WTC11 (cell line): ENCODE measurements at regions not wholly inside any gene's neighbourhood (a gene's known extent, or its start where the extent isn't known, plus 50 kb on each side); places are given as distances from the start of the nearest gene placed in this dataset.

Experiments used
- ATAC-seq: fragments of 200-7000 bp; cut with Tn5 transposase; 2 replicates; pipeline ENCODE4 v1.10.0; 2021; ENCODE audit warnings: mild to moderate bottlenecking, moderate library complexity
- CTCF ChIA-PET: fragments of 300-600 bp; sonication (Branson Sonifier 250); formaldehyde crosslinking; loops from one replicate; lab custom pipeline; 2021; ENCODE audit warnings: antibody characterized with exemption; lab: Charles Lee
- POLR2A ChIA-PET: fragments of 350-600 bp; sonication (Branson Sonifier 250); formaldehyde crosslinking; loops from one replicate; lab custom pipeline; 2021; ENCODE audit warnings: antibody characterized with exemption; lab: Charles Lee
- DNase-seq: peaks from one replicate; pipeline ENCODE4 v3.0.0; 2021; ENCODE audit warnings: low spot score
- H3K27ac Mint-ChIP-seq: 2 replicates; pipeline ENCODE4 v1.8.0; 2021; ENCODE audit warnings: mixed read lengths
- H3K27me3 Mint-ChIP-seq: 2 replicates; pipeline ENCODE4 v1.8.0; 2021; ENCODE audit warnings: low read depth, mild to moderate bottlenecking, moderate library complexity, mixed read lengths
- H3K36me3 Mint-ChIP-seq: 2 replicates; pipeline ENCODE4 v1.8.0; 2021; ENCODE audit warnings: mixed read lengths
- H3K4me1 Mint-ChIP-seq: 2 replicates; pipeline ENCODE4 v1.8.0; 2022; ENCODE audit warnings: mixed read lengths
- H3K4me3 Mint-ChIP-seq: 2 replicates; pipeline ENCODE4 v1.8.0; 2021; ENCODE audit warnings: mild to moderate bottlenecking, moderate library complexity, mixed read lengths
- H3K9me3 Mint-ChIP-seq: 2 replicates; pipeline ENCODE4 v1.8.0; 2021; ENCODE audit warnings: mixed read lengths
- ATF1 ChIP-seq: sonication (generic); formaldehyde crosslinking; IDR thresholded peaks from 2 replicates; pipeline ENCODE4 v1.8.1; 2023; ENCODE audit warnings: mild to moderate bottlenecking, moderate library complexity, missing genetic modification reagents
- EMX1 ChIP-seq: fragments of 250-450 bp; sonication (Bioruptor Pico); IDR thresholded peaks from 2 replicates; pipeline ENCODE4 v1.8.0; 2021; ENCODE audit warnings: mild to moderate bottlenecking
- FOXP4 ChIP-seq: sonication (generic); formaldehyde crosslinking; IDR thresholded peaks from 2 replicates; pipeline ENCODE4 v1.8.0; 2022; ENCODE audit warnings: mild to moderate bottlenecking, missing genetic modification reagents
- GRHL2 ChIP-seq: fragments of 250-450 bp; sonication (Bioruptor Pico); IDR thresholded peaks from 2 replicates; pipeline ENCODE4 v1.8.0; 2022; ENCODE audit warnings: mild to moderate bottlenecking, moderate library complexity; ENCODE audit not compliant: insufficient replicate concordance, severe bottlenecking
- HMGA2 ChIP-seq: fragments of 250-450 bp; sonication (Bioruptor Pico); IDR thresholded peaks from 2 replicates; pipeline ENCODE4 v1.4.0; 2021; ENCODE audit warnings: mild to moderate bottlenecking, moderate library complexity
- MYBL2 ChIP-seq: sonication (generic); formaldehyde crosslinking; IDR thresholded peaks from 2 replicates; pipeline ENCODE4 v1.8.1; 2023; ENCODE audit warnings: mild to moderate bottlenecking, moderate library complexity, missing genetic modification reagents
- NFE2L1 ChIP-seq: sonication (generic); formaldehyde crosslinking; IDR thresholded peaks from 2 replicates; pipeline ENCODE4 v1.8.1; 2023; ENCODE audit warnings: missing genetic modification reagents
- OVOL2 ChIP-seq: fragments of 250-450 bp; sonication (Bioruptor Pico); IDR thresholded peaks from 2 replicates; pipeline ENCODE4 v1.9.0; 2021; ENCODE audit warnings: mild to moderate bottlenecking, borderline replicate concordance
- SMAD3 ChIP-seq: sonication (generic); formaldehyde crosslinking; IDR thresholded peaks from 2 replicates; pipeline ENCODE4 v1.8.0; 2022; ENCODE audit warnings: missing genetic modification reagents, mild to moderate bottlenecking, borderline replicate concordance
- SOX15 ChIP-seq: fragments of 250-450 bp; sonication (Bioruptor Pico); IDR thresholded peaks from 2 replicates; pipeline ENCODE4 v1.9.0; 2021; ENCODE audit warnings: mild to moderate bottlenecking
- SP1 ChIP-seq: sonication (generic); formaldehyde crosslinking; conservative IDR thresholded peaks from 2 replicates; pipeline ENCODE4 v1.8.1; 2022; ENCODE audit warnings: missing genetic modification reagents
- ZNF671 ChIP-seq: fragments of 250-450 bp; sonication (Bioruptor Pico); IDR thresholded peaks from 2 replicates; pipeline ENCODE4 v1.8.0; 2021; ENCODE audit warnings: mild to moderate bottlenecking
- TF ChIP-seq, protein P1 (sequence below): fragments of 250-450 bp; sonication (Bioruptor Pico); IDR thresholded peaks from 2 replicates; pipeline ENCODE4 v1.9.0; 2021; ENCODE audit warnings: mild to moderate bottlenecking
- TF ChIP-seq, protein P2 (sequence below): sonication (generic); formaldehyde crosslinking; IDR thresholded peaks from 2 replicates; pipeline ENCODE4 v1.8.0; 2023; ENCODE audit warnings: mild to moderate bottlenecking, missing genetic modification reagents
- TF ChIP-seq, protein P3 (sequence below): sonication (generic); formaldehyde crosslinking; IDR thresholded peaks from 2 replicates; pipeline ENCODE4 v1.8.0; 2022; ENCODE audit warnings: missing genetic modification reagents
- TF ChIP-seq, protein P4 (sequence below): sonication (generic); formaldehyde crosslinking; IDR thresholded peaks from 2 replicates; pipeline ENCODE4 v1.8.0; 2023; ENCODE audit warnings: missing genetic modification reagents, mild to moderate bottlenecking, borderline replicate concordance

GRCh38 chr20:6974838-6975237, 207.4 kb downstream of the BMP2 start:
- CTCF ChIA-PET = no interaction called here
- TF ChIP-seq EMX1 (CRISPR knock-in tag) (no peak), SMAD3 (CRISPR knock-in tag) (no peak), MYBL2 (CRISPR knock-in tag) (no peak), ATF1 (CRISPR knock-in tag) (no peak)
- DNase-seq (no peak), ATAC-seq (no peak)
- Mint-ChIP-seq H3K4me3 (no peak overlapping the region), H3K27me3 (no peaks in the 10 kb centered on the region), H3K4me1 (no peaks in the 10 kb centered on the region), H3K27ac (no peak overlapping the region), H3K9me3 (peaks cover 25% of the 10 kb centered on the region), H3K36me3 (peaks cover 6% of the 10 kb centered on the region)
- POLR2A ChIA-PET = no interaction called here

DNA sequence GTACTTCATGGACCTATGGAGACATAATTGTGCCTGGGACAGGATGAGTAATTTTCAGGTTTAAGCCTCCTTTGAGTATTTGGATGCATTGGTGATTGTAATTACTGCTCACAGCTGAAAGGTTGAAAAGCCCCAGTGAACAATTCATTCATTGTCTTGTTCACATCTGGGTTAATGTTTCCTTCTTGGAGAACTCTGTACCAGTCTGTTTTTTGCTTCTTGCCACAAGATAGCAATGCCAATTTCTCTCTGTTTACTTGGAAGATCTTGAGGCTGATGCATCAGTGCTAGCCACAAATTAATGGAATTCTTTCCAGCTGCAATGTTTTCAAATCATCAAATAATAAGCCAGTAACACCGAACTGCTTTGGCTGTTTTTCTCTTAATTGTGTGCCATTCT, 207.8 kb downstream of the BMP2 start:
- ChIA-PET POLR2A (no interaction called here), CTCF (no interaction called here)
- peaks cover 6% of the 10 kb centered on the region for H3K36me3 Mint-ChIP-seq
- H3K4me3 Mint-ChIP-seq = no peak overlapping the region
- no peak overlapping the region for H3K27ac Mint-ChIP-seq
- ATAC-seq (no peak), DNase-seq (no peak)
- TF ChIP-seq, protein P1, sequence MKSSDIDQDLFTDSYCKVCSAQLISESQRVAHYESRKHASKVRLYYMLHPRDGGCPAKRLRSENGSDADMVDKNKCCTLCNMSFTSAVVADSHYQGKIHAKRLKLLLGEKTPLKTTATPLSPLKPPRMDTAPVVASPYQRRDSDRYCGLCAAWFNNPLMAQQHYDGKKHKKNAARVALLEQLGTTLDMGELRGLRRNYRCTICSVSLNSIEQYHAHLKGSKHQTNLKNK = no peak
- TF ChIP-seq NFE2L1 (no peak), SOX15 (CRISPR knock-in tag) (no peak), FOXP4 (CRISPR knock-in tag) (no peak), SP1 (CRISPR knock-in tag) (no peak), OVOL2 (CRISPR knock-in tag) (no peak), GRHL2 (CRISPR knock-in tag) (no peak)
- TF ChIP-seq, protein P2, sequence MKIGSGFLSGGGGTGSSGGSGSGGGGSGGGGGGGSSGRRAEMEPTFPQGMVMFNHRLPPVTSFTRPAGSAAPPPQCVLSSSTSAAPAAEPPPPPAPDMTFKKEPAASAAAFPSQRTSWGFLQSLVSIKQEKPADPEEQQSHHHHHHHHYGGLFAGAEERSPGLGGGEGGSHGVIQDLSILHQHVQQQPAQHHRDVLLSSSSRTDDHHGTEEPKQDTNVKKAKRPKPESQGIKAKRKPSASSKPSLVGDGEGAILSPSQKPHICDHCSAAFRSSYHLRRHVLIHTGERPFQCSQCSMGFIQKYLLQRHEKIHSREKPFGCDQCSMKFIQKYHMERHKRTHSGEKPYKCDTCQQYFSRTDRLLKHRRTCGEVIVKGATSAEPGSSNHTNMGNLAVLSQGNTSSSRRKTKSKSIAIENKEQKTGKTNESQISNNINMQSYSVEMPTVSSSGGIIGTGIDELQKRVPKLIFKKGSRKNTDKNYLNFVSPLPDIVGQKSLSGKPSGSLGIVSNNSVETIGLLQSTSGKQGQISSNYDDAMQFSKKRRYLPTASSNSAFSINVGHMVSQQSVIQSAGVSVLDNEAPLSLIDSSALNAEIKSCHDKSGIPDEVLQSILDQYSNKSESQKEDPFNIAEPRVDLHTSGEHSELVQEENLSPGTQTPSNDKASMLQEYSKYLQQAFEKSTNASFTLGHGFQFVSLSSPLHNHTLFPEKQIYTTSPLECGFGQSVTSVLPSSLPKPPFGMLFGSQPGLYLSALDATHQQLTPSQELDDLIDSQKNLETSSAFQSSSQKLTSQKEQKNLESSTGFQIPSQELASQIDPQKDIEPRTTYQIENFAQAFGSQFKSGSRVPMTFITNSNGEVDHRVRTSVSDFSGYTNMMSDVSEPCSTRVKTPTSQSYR = no peak
- H3K9me3 Mint-ChIP-seq = peaks cover 25% of the 10 kb centered on the region
- H3K4me1 Mint-ChIP-seq = no peaks in the 10 kb centered on the region
- H3K27me3 Mint-ChIP-seq = no peaks in the 10 kb centered on the region

- DNase-seq (no peak), ATAC-seq (no peak)
- H3K9me3 Mint-ChIP-seq = peaks cover 25% of the 10 kb centered on the region
- H3K27me3 Mint-ChIP-seq = no peaks in the 10 kb centered on the region
- CTCF ChIA-PET = no interaction called here
- no peak overlapping the region for H3K4me3 Mint-ChIP-seq
- no peaks in the 10 kb centered on the region for H3K4me1 Mint-ChIP-seq
- H3K36me3 Mint-ChIP-seq = peaks cover 6% of the 10 kb centered on the region
- no peak overlapping the region for H3K27ac Mint-ChIP-seq
- POLR2A ChIA-PET = no interaction called here
- TF ChIP-seq FOXP4 (CRISPR knock-in tag) (no peak), HMGA2 (CRISPR knock-in tag) (no peak), OVOL2 (CRISPR knock-in tag) (no peak), ZNF671 (no peak), GRHL2 (CRISPR knock-in tag) (no peak)
- TF ChIP-seq, protein P3, sequence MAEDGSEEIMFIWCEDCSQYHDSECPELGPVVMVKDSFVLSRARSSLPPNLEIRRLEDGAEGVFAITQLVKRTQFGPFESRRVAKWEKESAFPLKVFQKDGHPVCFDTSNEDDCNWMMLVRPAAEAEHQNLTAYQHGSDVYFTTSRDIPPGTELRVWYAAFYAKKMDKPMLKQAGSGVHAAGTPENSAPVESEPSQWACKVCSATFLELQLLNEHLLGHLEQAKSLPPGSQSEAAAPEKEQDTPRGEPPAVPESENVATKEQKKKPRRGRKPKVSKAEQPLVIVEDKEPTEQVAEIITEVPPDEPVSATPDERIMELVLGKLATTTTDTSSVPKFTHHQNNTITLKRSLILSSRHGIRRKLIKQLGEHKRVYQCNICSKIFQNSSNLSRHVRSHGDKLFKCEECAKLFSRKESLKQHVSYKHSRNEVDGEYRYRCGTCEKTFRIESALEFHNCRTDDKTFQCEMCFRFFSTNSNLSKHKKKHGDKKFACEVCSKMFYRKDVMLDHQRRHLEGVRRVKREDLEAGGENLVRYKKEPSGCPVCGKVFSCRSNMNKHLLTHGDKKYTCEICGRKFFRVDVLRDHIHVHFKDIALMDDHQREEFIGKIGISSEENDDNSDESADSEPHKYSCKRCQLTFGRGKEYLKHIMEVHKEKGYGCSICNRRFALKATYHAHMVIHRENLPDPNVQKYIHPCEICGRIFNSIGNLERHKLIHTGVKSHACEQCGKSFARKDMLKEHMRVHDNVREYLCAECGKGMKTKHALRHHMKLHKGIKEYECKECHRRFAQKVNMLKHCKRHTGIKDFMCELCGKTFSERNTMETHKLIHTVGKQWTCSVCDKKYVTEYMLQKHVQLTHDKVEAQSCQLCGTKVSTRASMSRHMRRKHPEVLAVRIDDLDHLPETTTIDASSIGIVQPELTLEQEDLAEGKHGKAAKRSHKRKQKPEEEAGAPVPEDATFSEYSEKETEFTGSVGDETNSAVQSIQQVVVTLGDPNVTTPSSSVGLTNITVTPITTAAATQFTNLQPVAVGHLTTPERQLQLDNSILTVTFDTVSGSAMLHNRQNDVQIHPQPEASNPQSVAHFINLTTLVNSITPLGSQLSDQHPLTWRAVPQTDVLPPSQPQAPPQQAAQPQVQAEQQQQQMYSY (CRISPR knock-in tag) = no peak
- TF ChIP-seq, protein P4, sequence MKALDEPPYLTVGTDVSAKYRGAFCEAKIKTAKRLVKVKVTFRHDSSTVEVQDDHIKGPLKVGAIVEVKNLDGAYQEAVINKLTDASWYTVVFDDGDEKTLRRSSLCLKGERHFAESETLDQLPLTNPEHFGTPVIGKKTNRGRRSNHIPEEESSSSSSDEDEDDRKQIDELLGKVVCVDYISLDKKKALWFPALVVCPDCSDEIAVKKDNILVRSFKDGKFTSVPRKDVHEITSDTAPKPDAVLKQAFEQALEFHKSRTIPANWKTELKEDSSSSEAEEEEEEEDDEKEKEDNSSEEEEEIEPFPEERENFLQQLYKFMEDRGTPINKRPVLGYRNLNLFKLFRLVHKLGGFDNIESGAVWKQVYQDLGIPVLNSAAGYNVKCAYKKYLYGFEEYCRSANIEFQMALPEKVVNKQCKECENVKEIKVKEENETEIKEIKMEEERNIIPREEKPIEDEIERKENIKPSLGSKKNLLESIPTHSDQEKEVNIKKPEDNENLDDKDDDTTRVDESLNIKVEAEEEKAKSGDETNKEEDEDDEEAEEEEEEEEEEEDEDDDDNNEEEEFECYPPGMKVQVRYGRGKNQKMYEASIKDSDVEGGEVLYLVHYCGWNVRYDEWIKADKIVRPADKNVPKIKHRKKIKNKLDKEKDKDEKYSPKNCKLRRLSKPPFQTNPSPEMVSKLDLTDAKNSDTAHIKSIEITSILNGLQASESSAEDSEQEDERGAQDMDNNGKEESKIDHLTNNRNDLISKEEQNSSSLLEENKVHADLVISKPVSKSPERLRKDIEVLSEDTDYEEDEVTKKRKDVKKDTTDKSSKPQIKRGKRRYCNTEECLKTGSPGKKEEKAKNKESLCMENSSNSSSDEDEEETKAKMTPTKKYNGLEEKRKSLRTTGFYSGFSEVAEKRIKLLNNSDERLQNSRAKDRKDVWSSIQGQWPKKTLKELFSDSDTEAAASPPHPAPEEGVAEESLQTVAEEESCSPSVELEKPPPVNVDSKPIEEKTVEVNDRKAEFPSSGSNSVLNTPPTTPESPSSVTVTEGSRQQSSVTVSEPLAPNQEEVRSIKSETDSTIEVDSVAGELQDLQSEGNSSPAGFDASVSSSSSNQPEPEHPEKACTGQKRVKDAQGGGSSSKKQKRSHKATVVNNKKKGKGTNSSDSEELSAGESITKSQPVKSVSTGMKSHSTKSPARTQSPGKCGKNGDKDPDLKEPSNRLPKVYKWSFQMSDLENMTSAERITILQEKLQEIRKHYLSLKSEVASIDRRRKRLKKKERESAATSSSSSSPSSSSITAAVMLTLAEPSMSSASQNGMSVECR (CRISPR knock-in tag) = no peak
Observed at GRCh38 chr20:6976106-6976900, 208.8 kb downstream of the BMP2 start.
